ENCODE measurements at regions not wholly inside any gene's neighbourhood (a gene's known extent, or its start where the extent isn't known, plus 50 kb on each side); places are given as distances from the start of the nearest gene placed in this dataset.

GRCh38 chr5:101062902-101063301 lies 159.8 kb upstream of the ST8SIA4 start:
- TF ChIP-seq POLR2A (IDR thresholded peaks at IDR 0.05) = no peak
- no peak for TF ChIP-seq CTCF (IDR thresholded peaks at IDR 0.05 in 4 of 5, conservative IDR thresholded peaks at IDR 0.05 in 1 of 5)
